Hepatocyte (in vitro differentiated cells): ENCODE measurements at regions not wholly inside any gene's neighbourhood (a gene's known extent, or its start where the extent isn't known, plus 50 kb on each side); places are given as distances from the start of the nearest gene placed in this dataset.

ENCODE experiments used
- DNase-seq: peaks from one replicate; pipeline ENCODE4 v3.0.0-alpha.2; 2016; ENCODE audit warnings: low spot score
- H2AFZ ChIP-seq: fragments of 200-600 bp; sonication (generic); 2 replicates; pipeline ENCODE4 v1.6.0; 2016; ENCODE audit warnings: antibody characterized with exemption, mild to moderate bottlenecking
- H3K27ac ChIP-seq: fragments of 200-600 bp; sonication (generic); 2 replicates; pipeline ENCODE4 v1.5.1; 2016; ENCODE audit warnings: mild to moderate bottlenecking
- H3K27me3 ChIP-seq: fragments of 200-600 bp; sonication (generic); 2 replicates; pipeline ENCODE4 v1.6.1; 2016
- H3K36me3 ChIP-seq: fragments of 200-600 bp; sonication (generic); replicated peaks from 2 replicates; pipeline ENCODE4 v1.5.1; 2016; ENCODE audit warnings: low read depth; ENCODE audit not compliant: insufficient read depth
- H3K4me1 ChIP-seq: fragments of 200-600 bp; sonication (generic); 2 replicates; pipeline ENCODE4 v1.5.1; 2016; ENCODE audit warnings: mild to moderate bottlenecking, moderate library complexity; ENCODE audit not compliant: insufficient read depth
- H3K4me2 ChIP-seq: fragments of 200-600 bp; sonication (generic); 2 replicates; pipeline ENCODE4 v1.6.0; 2016
- H3K4me3 ChIP-seq: fragments of 200-600 bp; sonication (generic); 2 replicates; pipeline ENCODE4 v1.5.1; 2016; ENCODE audit warnings: mild to moderate bottlenecking
- H3K79me2 ChIP-seq: fragments of 200-600 bp; sonication (generic); 2 replicates; pipeline ENCODE4 v1.6.0; 2017; ENCODE audit warnings: mild to moderate bottlenecking
- H3K9me2 ChIP-seq: fragments of 200-600 bp; sonication (generic); replicated peaks from 2 replicates; pipeline ENCODE4 v1.6.0; 2017; ENCODE audit warnings: mild to moderate bottlenecking; ENCODE audit not compliant: insufficient read depth
- H3K9me3 ChIP-seq: fragments of 200-600 bp; sonication (generic); 2 replicates; pipeline ENCODE4 v1.5.1; 2016; ENCODE audit warnings: low read depth, mild to moderate bottlenecking
- H4K20me1 ChIP-seq: fragments of 200-600 bp; sonication (generic); 2 replicates; pipeline ENCODE4 v1.6.0; 2016; ENCODE audit warnings: mild to moderate bottlenecking; ENCODE audit not compliant: insufficient read depth, poor library complexity, severe bottlenecking
- CTCF ChIP-seq: fragments of 200-600 bp; sonication (generic); IDR thresholded peaks from 2 replicates; pipeline ENCODE4 v1.5.1; 2016; ENCODE audit warnings: antibody characterized with exemption, mild to moderate bottlenecking; ENCODE audit not compliant: poor library complexity
- EZH2 ChIP-seq: fragments of 200-600 bp; sonication (generic); IDR thresholded peaks from 2 replicates; pipeline ENCODE4 v1.6.1; 2016; ENCODE audit warnings: antibody characterized with exemption, mild to moderate bottlenecking, borderline replicate concordance
- EZH2phosphoT487 ChIP-seq: fragments of 200-600 bp; sonication (generic); IDR thresholded peaks from one replicate; pipeline ENCODE4 v1.6.1; 2018; ENCODE audit warnings: antibody characterized with exemption, mild to moderate bottlenecking, low read depth, moderate library complexity; ENCODE audit not compliant: unreplicated experiment, severe bottlenecking
- WGBS: methylation state at CpG from one replicate; pipeline ENCODE4 v1.1.6; 2016; ENCODE audit warnings: low lambda C conversion rate; ENCODE audit errors: missing lambda C conversion rate; 5-methylcytosine and 5-hydroxymethylcytosine counted together

DNA sequence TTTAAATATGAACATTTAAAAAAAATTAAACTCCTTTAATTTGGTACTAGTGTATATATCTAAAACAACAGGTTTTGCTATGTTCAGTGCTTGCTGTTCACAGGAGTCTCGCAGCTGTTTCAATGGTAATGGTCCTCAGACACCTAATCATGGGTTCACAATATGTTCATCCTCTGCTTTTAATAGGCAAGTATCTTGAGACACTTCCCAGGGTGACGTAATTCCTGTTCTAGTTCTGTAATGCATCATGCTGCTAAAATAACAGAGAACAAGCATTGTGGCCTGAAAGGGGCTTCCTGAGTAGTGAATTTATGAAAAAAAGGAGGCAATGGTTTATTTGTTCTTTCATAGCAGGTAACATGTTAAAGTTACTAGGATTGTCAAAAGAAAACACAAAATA is 625.2 kb upstream of the GBE1 start:
- Histone ChIP-seq H3K36me3 (no peaks in the 10 kb centered on the region), H4K20me1 (no peaks in the 10 kb centered on the region), H3K79me2 (no peaks in the 10 kb centered on the region), H3K9me2 (no peaks in the 10 kb centered on the region), H3K9me3 (no peaks in the 10 kb centered on the region), H3K27ac (no peak overlapping the region), H3K27me3 (no peaks in the 10 kb centered on the region), H3K4me1 (no peaks in the 10 kb centered on the region), H2AFZ (no peak overlapping the region), H3K4me2 (no peak overlapping the region), H3K4me3 (no peak overlapping the region)
- no peak for DNase-seq
- 73% methylated on average over 2 of the region's 2 CpGs for WGBS
- no peak for TF ChIP-seq EZH2
- TF ChIP-seq EZH2phosphoT487: no peak
- TF ChIP-seq CTCF: no peak

GRCh38 chr3:82384181-82384580 is 622.7 kb upstream of the GBE1 start:
- no peak for TF ChIP-seq CTCF
- no peak for TF ChIP-seq EZH2
- TF ChIP-seq EZH2phosphoT487: no peak
- WGBS: 80% methylated on average over 3 of the region's 3 CpGs
- DNase-seq: no peak
- Histone ChIP-seq H3K27me3 (no peaks in the 10 kb centered on the region), H3K4me3 (no peak overlapping the region), H3K36me3 (no peaks in the 10 kb centered on the region), H3K27ac (no peak overlapping the region), H3K9me2 (no peaks in the 10 kb centered on the region), H3K4me1 (no peaks in the 10 kb centered on the region), H3K79me2 (no peaks in the 10 kb centered on the region), H2AFZ (no peak overlapping the region), H3K9me3 (no peaks in the 10 kb centered on the region), H3K4me2 (no peak overlapping the region), H4K20me1 (no peaks in the 10 kb centered on the region)

DNA sequence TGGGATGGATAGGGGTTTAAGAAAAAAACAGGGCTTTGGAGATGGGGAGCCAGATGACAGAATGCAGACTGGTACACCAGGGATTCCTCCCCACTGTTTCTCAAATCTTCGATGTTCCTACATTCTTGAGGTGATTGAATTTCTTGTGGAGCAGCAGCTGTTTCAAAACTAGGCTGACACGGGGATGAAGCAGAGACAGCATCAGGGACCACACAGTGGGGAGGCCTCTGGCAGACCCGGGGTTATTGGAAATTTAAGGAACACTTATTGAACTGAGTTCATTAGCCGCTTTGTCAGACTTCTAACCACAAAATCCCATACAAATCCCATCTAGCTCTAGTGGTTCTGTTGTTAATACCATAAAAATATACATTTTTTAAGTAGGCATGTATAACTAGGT is 621.4 kb upstream of the GBE1 start:
- Histone ChIP-seq H4K20me1 (no peaks in the 10 kb centered on the region), H3K27me3 (no peaks in the 10 kb centered on the region), H3K36me3 (no peaks in the 10 kb centered on the region), H3K4me2 (no peak overlapping the region), H3K9me2 (no peaks in the 10 kb centered on the region), H3K79me2 (no peaks in the 10 kb centered on the region), H2AFZ (no peak overlapping the region), H3K4me3 (no peak overlapping the region), H3K4me1 (no peaks in the 10 kb centered on the region), H3K27ac (no peak overlapping the region), H3K9me3 (no peaks in the 10 kb centered on the region)
- TF ChIP-seq EZH2phosphoT487 (no peak), EZH2 (no peak), CTCF (no peak)
- WGBS: 83% methylated on average over 4 of the region's 4 CpGs
- DNase-seq: no peak

DNA sequence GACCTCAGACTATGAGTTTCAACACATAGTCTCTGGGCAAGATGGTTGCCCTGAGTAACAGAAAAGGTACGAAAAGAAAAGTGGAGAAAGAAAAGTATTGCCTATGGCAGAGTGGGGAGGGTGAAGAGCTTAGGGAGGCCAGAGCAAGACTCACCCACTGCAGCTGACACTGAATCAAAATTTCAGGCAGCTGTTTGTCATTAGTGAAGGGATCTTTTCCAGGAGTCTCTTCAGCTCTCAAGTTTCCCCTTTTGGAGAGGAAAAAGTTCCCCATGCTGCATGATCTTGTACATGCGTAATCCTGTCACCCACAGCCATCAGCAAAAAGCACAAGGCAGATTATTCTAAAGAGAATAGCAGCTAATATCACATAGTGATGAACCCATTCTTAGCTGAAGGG is 616.9 kb upstream of the GBE1 start:
- Histone ChIP-seq H4K20me1 (no peaks in the 10 kb centered on the region), H3K9me2 (no peaks in the 10 kb centered on the region), H3K27ac (no peak overlapping the region), H3K36me3 (no peaks in the 10 kb centered on the region), H3K4me2 (no peak overlapping the region), H3K9me3 (no peaks in the 10 kb centered on the region), H2AFZ (no peak overlapping the region), H3K4me1 (no peaks in the 10 kb centered on the region), H3K4me3 (no peak overlapping the region), H3K27me3 (no peaks in the 10 kb centered on the region), H3K79me2 (no peaks in the 10 kb centered on the region)
- WGBS: 78% methylated on average over 2 of the region's 2 CpGs
- TF ChIP-seq EZH2 (no peak), CTCF (no peak), EZH2phosphoT487 (no peak)
- no peak for DNase-seq
